Lower leg skin (tissue), 3 donors: ENCODE measurements at regions not wholly inside any gene's neighbourhood (a gene's known extent, or its start where the extent isn't known, plus 50 kb on each side); places are given as distances from the start of the nearest gene placed in this dataset.

Experiments used
- CTCF ChIP-seq, 3 donors: fragments of 450-650 bp; IDR thresholded peaks; one replicate each; pipeline ENCODE4 v1.5.1; 2016; ENCODE audit warnings: antibody characterized with exemption in 3 of 3, mild to moderate bottlenecking in 3 of 3, moderate library complexity in 2 of 3
- POLR2A ChIP-seq, 2 donors: fragments of 450-650 bp; IDR thresholded peaks; one replicate each; pipeline ENCODE4 v1.6.1; 2016 to 2017; ENCODE audit warnings: antibody characterized with exemption in 2 of 2, mild to moderate bottlenecking in 1 of 2, moderate library complexity in 1 of 2

- TF ChIP-seq CTCF (IDR thresholded peaks at IDR 0.05) (no peak), POLR2A (IDR thresholded peaks at IDR 0.05) (no peak)
These were observed 461.2 kb upstream of the NR3C2 start for GRCh38 chr4:148903388-148903787.
